ENCODE measurements at regions not wholly inside any gene's neighbourhood (a gene's known extent, or its start where the extent isn't known, plus 50 kb on each side); places are given as distances from the start of the nearest gene placed in this dataset.
"Not testable (repeated sequence)": the region's sequence is repeated elsewhere in the genome, so short reads cannot be mapped to it uniquely, and the experiment has no call there.

GRCh38 chr4:4048227-4048626, 178.5 kb downstream of the OTOP1 start:
- TF ChIP-seq CTCF, POLR2A (IDR thresholded peaks at IDR 0.05): not testable (repeated sequence)

Measured in thyroid gland (tissue), 4 donors.